ENCODE measurements at regions not wholly inside any gene's neighbourhood (a gene's known extent, or its start where the extent isn't known, plus 50 kb on each side); places are given as distances from the start of the nearest gene placed in this dataset.

DNA sequence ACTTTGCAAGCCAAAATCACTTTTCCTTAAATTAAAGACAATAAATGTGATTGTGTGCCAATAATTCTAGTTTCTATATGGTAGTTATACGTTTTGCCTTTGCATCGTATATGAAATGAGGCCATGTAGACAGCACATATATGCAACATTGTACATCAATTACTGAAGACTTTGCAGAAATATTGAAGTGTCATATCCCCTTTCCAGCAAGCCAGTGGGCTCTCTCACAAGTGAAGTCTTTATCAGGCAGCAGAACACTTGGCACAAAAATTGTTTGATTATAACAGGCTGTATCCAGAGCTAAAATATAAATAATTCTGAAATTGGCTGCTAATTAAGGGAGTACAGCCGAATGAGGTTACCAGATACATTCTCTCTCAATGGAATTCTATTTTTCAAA lies 588.6 kb upstream of the SEMA3D start:
- TF ChIP-seq, protein P1, sequence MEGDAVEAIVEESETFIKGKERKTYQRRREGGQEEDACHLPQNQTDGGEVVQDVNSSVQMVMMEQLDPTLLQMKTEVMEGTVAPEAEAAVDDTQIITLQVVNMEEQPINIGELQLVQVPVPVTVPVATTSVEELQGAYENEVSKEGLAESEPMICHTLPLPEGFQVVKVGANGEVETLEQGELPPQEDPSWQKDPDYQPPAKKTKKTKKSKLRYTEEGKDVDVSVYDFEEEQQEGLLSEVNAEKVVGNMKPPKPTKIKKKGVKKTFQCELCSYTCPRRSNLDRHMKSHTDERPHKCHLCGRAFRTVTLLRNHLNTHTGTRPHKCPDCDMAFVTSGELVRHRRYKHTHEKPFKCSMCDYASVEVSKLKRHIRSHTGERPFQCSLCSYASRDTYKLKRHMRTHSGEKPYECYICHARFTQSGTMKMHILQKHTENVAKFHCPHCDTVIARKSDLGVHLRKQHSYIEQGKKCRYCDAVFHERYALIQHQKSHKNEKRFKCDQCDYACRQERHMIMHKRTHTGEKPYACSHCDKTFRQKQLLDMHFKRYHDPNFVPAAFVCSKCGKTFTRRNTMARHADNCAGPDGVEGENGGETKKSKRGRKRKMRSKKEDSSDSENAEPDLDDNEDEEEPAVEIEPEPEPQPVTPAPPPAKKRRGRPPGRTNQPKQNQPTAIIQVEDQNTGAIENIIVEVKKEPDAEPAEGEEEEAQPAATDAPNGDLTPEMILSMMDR (IDR thresholded peaks at IDR 0.05): no peak
- Histone ChIP-seq H3K4me3 (no peak overlapping the region), H3K27ac (no peak overlapping the region), H3K4me1 (no peaks in the 10 kb centered on the region), H3K9me3 (no peaks in the 10 kb centered on the region), H3K27me3 (no peaks in the 10 kb centered on the region), H3K36me3 (no peaks in the 10 kb centered on the region)
- intact Hi-C loops (cut with DNase I): no loop called here
- no peak for ATAC-seq
- peak in 1 of 4 donors; percentile 18 for DNase-seq

DNA sequence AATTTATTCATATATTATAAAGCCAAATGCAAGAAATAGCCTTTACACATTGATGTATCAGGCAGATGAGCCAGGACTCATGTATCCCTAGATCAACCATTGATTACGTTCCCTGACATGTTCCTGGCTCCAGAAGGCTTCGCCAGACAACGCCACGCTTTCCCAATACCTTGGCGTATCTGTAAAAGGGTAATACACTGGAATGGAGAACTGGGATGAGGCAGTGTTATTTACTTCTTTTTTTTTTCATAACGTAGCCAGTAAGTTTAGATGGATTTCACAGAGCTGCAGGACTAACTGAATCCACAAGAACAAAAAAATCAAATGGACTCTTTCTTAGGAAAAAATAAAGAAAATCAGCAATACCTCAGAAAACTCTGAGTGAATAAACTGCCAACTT lies 588.1 kb upstream of the SEMA3D start:
- Histone ChIP-seq H3K27me3 (no peaks in the 10 kb centered on the region), H3K27ac (no peak overlapping the region), H3K4me3 (no peak overlapping the region), H3K4me1 (no peaks in the 10 kb centered on the region), H3K9me3 (no peaks in the 10 kb centered on the region), H3K36me3 (no peaks in the 10 kb centered on the region)
- no peak for ATAC-seq
- TF ChIP-seq, protein P1 (IDR thresholded peaks at IDR 0.05): no peak
- DNase-seq: no peak
- intact Hi-C loops (cut with DNase I): no loop called here

DNA sequence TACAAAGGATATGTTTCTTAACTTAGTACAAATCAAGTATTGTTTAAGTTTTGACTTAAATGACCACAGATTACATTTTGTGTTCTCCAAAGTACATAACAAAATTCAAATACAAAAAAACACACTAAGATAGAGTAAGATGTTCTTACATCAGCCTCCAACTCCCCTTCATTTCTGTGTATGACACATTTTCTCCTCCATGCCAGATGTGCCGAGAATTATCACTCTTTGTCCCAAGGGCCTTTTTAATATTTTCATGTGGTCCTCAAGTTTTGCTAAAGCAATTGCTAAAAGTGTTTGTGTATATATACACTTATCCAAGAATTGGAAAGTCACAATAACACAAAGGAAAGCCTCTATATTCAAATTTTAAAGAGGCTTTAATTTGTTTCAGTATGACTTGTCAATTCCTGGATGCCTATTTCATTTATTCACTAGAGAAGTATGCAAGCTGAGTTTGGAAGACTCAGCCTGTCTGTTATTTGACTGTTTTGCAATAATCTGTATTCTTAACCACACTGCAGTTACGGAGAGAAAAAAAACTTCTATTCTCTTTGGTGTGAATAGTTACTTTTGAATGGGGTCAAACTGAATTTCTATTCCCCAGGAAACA lies 586.4 kb upstream of the SEMA3D start:
- intact Hi-C loops (cut with DNase I): no loop called here
- Histone ChIP-seq H3K9me3 (no peaks in the 10 kb centered on the region), H3K27ac (no peak overlapping the region), H3K4me3 (no peak overlapping the region), H3K4me1 (no peaks in the 10 kb centered on the region), H3K36me3 (no peaks in the 10 kb centered on the region), H3K27me3 (no peaks in the 10 kb centered on the region)
- DNase-seq (no peak), ATAC-seq (no peak)
- TF ChIP-seq, protein P1 (IDR thresholded peaks at IDR 0.05): no peak

DNA sequence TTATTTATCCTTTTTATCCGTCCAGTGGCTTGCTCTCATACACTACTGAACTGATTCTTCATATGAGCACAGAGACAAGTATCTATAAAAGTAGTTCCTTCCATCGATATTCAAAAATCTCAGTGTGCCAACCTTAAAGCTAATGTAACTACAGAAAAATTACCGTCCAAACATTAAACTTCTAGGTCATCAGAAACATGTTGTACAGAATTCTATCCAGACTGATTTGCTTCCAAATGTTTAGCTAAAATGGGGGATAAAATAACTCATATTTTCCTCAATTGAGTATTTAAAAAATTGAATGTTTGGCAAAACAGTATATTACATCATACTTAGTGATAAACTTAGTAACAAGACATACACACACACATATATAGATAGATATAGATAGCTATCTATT lies 584.7 kb upstream of the SEMA3D start:
- Histone ChIP-seq H3K4me3 (no peak overlapping the region), H3K9me3 (no peaks in the 10 kb centered on the region), H3K27me3 (no peaks in the 10 kb centered on the region), H3K36me3 (no peaks in the 10 kb centered on the region), H3K27ac (no peak overlapping the region), H3K4me1 (no peaks in the 10 kb centered on the region)
- DNase-seq: no peak
- intact Hi-C loops (cut with DNase I): no loop called here
- TF ChIP-seq, protein P1 (IDR thresholded peaks at IDR 0.05): no peak
- no peak for ATAC-seq

DNA sequence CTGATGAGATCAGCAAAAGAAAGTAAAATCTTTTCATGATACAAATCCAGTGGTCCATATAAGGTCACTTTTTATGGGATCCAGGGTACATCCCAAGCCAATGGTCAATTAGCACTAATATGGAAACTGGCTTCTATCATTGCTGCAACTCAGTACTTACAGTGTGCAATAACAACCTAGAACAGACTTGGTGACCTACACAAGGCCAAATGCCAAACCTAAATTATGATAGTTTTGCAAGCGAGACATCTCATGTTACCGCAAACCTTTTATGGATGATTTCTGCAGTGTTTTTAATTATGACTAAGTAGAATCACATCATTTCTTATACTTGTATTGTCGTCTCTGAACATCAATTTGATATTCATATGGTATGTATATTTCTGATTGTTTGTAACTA lies 583.5 kb upstream of the SEMA3D start:
- intact Hi-C loops (cut with DNase I): no loop called here
- Histone ChIP-seq H3K27me3 (no peaks in the 10 kb centered on the region), H3K4me1 (no peaks in the 10 kb centered on the region), H3K9me3 (no peaks in the 10 kb centered on the region), H3K4me3 (no peak overlapping the region), H3K36me3 (no peaks in the 10 kb centered on the region), H3K27ac (no peak overlapping the region)
- TF ChIP-seq, protein P1 (IDR thresholded peaks at IDR 0.05): no peak
- ATAC-seq (no peak), DNase-seq (no peak)
